IMR-90 (cell line): ENCODE measurements at regions not wholly inside any gene's neighbourhood (a gene's known extent, or its start where the extent isn't known, plus 50 kb on each side); places are given as distances from the start of the nearest gene placed in this dataset.

Source experiments
- ATAC-seq: fragments of 200-7000 bp; cut with Tn5 transposase; 2 replicates; pipeline ENCODE4 v1.9.1; 2020; ENCODE audit warnings: low read depth, mild to moderate bottlenecking, moderate library complexity
- BruUV-seq: library from RNA; stranded (reverse); fragments of 400-500 nt; replicated peaks from 2 replicates; lab custom pipeline; 2021; lab: Mats Ljungman, UMichigan
- CTCF ChIA-PET: fragments of 300-600 bp; formaldehyde crosslinking; extraction: SDS; loops from one replicate; lab custom pipeline; 2021; ENCODE audit warnings: antibody characterized with exemption; lab: Yijun Ruan, JAX
- POLR2A ChIA-PET: fragments of 300-600 bp; sonication (Branson Sonifier 250); formaldehyde crosslinking; loops from one replicate; lab custom pipeline; 2022; ENCODE audit warnings: antibody characterized with exemption; ENCODE audit not compliant: unreplicated experiment; lab: Charles Lee
- DNase-seq: peaks from one replicate; pipeline ENCODE4 v3.0.0; 2013
- H2AFZ ChIP-seq: replicated peaks from 2 replicates; pipeline ENCODE3; 2013; ENCODE audit warnings: low read length, mild to moderate bottlenecking; ENCODE audit not compliant: poor library complexity
- H2AK5ac ChIP-seq: 2 replicates; pipeline ENCODE4 v1.6.1; 2013; ENCODE audit warnings: low read depth, low read length, inconsistent platforms
- H2AK9ac ChIP-seq: replicated peaks from 2 replicates; pipeline ENCODE3; 2013; ENCODE audit warnings: mild to moderate bottlenecking, low read depth, low read length, moderate library complexity; ENCODE audit not compliant: poor library complexity
- H2BK120ac ChIP-seq: 2 replicates; pipeline ENCODE4 v1.6.1; 2013; ENCODE audit warnings: low read depth, low read length, inconsistent platforms
- H2BK15ac ChIP-seq: 3 replicates; pipeline ENCODE4 v1.6.1; 2013; ENCODE audit warnings: low read depth, low read length, inconsistent platforms
- H2BK20ac ChIP-seq: 2 replicates; pipeline ENCODE4 v1.6.1; 2013; ENCODE audit warnings: low read depth, mild to moderate bottlenecking, inconsistent platforms, low read length, moderate library complexity
- H2BK5ac ChIP-seq: 2 replicates; pipeline ENCODE4 v1.6.1; 2013; ENCODE audit warnings: mild to moderate bottlenecking, low read depth, low read length, inconsistent platforms; ENCODE audit not compliant: poor library complexity, severe bottlenecking
- H3K14ac ChIP-seq: replicated peaks from 2 replicates; pipeline ENCODE4 v1.6.1; 2013; ENCODE audit warnings: low read depth, low read length, inconsistent platforms
- H3K18ac ChIP-seq: 2 replicates; pipeline ENCODE4 v1.6.1; 2013; ENCODE audit warnings: low read depth, low read length, control low read depth
- H3K23ac ChIP-seq: 2 replicates; pipeline ENCODE4 v1.6.1; 2013; ENCODE audit warnings: low read depth, low read length, inconsistent platforms
- H3K27ac ChIP-seq: 2 replicates; pipeline ENCODE4 v1.5.1; 2013; ENCODE audit warnings: mild to moderate bottlenecking, control low read depth, low read length; ENCODE audit not compliant: insufficient read depth
- H3K27me3 ChIP-seq: 2 replicates; pipeline ENCODE4 v1.6.1; 2013; ENCODE audit warnings: low read length; ENCODE audit not compliant: control insufficient read depth, insufficient read depth
- H3K36me3 ChIP-seq: 2 replicates; pipeline ENCODE4 v1.6.1; 2013; ENCODE audit warnings: low read length, mixed read lengths; ENCODE audit not compliant: control insufficient read depth, insufficient read depth
- H3K4ac ChIP-seq: 2 replicates; pipeline ENCODE4 v1.6.1; 2013; ENCODE audit warnings: low read depth, low read length, inconsistent platforms
- H3K4me1 ChIP-seq: 2 replicates; pipeline ENCODE4 v1.6.1; 2013; ENCODE audit warnings: low read length, mixed read lengths; ENCODE audit not compliant: control insufficient read depth, insufficient read depth
- H3K4me2 ChIP-seq: 2 replicates; pipeline ENCODE4 v1.6.1; 2013; ENCODE audit warnings: low read depth, mild to moderate bottlenecking, control low read depth, low read length, moderate library complexity
- H3K4me3 ChIP-seq: 2 replicates; pipeline ENCODE4 v1.5.1; 2013; ENCODE audit warnings: low read depth, mild to moderate bottlenecking, control low read depth, low read length, moderate library complexity; ENCODE audit not compliant: insufficient read depth
- H3K56ac ChIP-seq: 2 replicates; pipeline ENCODE4 v1.6.1; 2013; ENCODE audit warnings: low read length, inconsistent platforms; ENCODE audit not compliant: insufficient read depth; ENCODE audit errors: extremely low read depth
- H3K79me1 ChIP-seq, 2 experiments: 2 replicates each; pipeline ENCODE4 v1.6.1; 2013; ENCODE audit warnings: low read length in 2 of 2, inconsistent platforms in 1 of 2, low read depth in 1 of 2
- H3K9ac ChIP-seq: 2 replicates; pipeline ENCODE4 v1.6.1; 2013; ENCODE audit warnings: low read depth, low read length, control low read depth
- H3K9me1 ChIP-seq: 2 replicates; pipeline ENCODE4 v1.6.1; 2013; ENCODE audit warnings: low read length, inconsistent platforms; ENCODE audit not compliant: insufficient read depth
- H3K9me3 ChIP-seq: 2 replicates; pipeline ENCODE4 v1.6.1; 2013; ENCODE audit warnings: low read length; ENCODE audit not compliant: control insufficient read depth, insufficient read depth
- H4K20me1 ChIP-seq: 2 replicates; pipeline ENCODE4 v1.6.1; 2013; ENCODE audit warnings: low read length, inconsistent platforms; ENCODE audit not compliant: insufficient read depth
- H4K5ac ChIP-seq: 2 replicates; pipeline ENCODE4 v1.6.1; 2013; ENCODE audit warnings: mild to moderate bottlenecking, low read depth, low read length, control low read depth
- H4K8ac ChIP-seq, 2 experiments: 2 replicates each; pipeline ENCODE4 v1.6.1; 2013; ENCODE audit warnings: low read depth in 2 of 2, low read length in 2 of 2, control low read depth in 1 of 2, inconsistent platforms in 1 of 2
- H4K91ac ChIP-seq: 2 replicates; pipeline ENCODE4 v1.6.1; 2013; ENCODE audit warnings: low read depth, low read length, inconsistent platforms; ENCODE audit not compliant: insufficient read depth
- BHLHE40 ChIP-seq: fragments of 150-350 bp; IDR thresholded peaks from 2 replicates; pipeline ENCODE4 v1.6.1; 2016; ENCODE audit warnings: mild to moderate bottlenecking, low read depth, low read length
- CEBPB ChIP-seq: IDR thresholded peaks from 2 replicates; pipeline ENCODE4 v1.6.1; 2012; ENCODE audit warnings: low read depth, low read length, improper control_type of control experiment
- CTCF ChIP-seq: conservative IDR thresholded peaks from 2 replicates; pipeline ENCODE4 v1.5.1; 2012; ENCODE audit warnings: mild to moderate bottlenecking, low read depth, low read length, improper control_type of control experiment
- ELK1 ChIP-seq: fragments of 150-350 bp; IDR thresholded peaks from 2 replicates; pipeline ENCODE4 v1.6.1; 2016; ENCODE audit warnings: low read depth, mild to moderate bottlenecking, low read length, moderate library complexity, borderline replicate concordance
- MAFK ChIP-seq: IDR thresholded peaks from 2 replicates; pipeline ENCODE4 v1.6.1; 2012; ENCODE audit warnings: low read depth, low read length, improper control_type of control experiment
- MXI1 ChIP-seq: IDR thresholded peaks from 2 replicates; pipeline ENCODE4 v1.6.1; 2012; ENCODE audit warnings: low read depth, mild to moderate bottlenecking, low read length, moderate library complexity, borderline replicate concordance
- RAD21 ChIP-seq: IDR thresholded peaks from 2 replicates; pipeline ENCODE4 v1.6.1; 2012; ENCODE audit warnings: low read length, improper control_type of control experiment
- RCOR1 ChIP-seq: IDR thresholded peaks from 2 replicates; pipeline ENCODE4 v1.6.1; 2012; ENCODE audit warnings: mild to moderate bottlenecking, low read length, improper control_type of control experiment; ENCODE audit not compliant: insufficient replicate concordance
- RFX5 ChIP-seq: IDR thresholded peaks from 2 replicates; pipeline ENCODE4 v1.8.0; 2012; ENCODE audit warnings: low read depth, mild to moderate bottlenecking, low read length, moderate library complexity
- USF2 ChIP-seq: fragments of 150-350 bp; IDR thresholded peaks from 2 replicates; pipeline ENCODE4 v1.6.1; 2017; ENCODE audit warnings: mild to moderate bottlenecking, antibody characterized with exemption, low read length, low read depth
- WGBS, 2 experiments: methylation state at CpG; one replicate each; pipeline versions ENCODE4 v1.1.5 to v1.1.7; 2013; ENCODE audit warnings: missing lambda C conversion rate in 2 of 2; ENCODE audit not compliant: insufficient read length in 1 of 2; ENCODE audit errors: extremely low coverage in 2 of 2; 5-methylcytosine and 5-hydroxymethylcytosine counted together
- dilution Hi-C: fragments of 300-500 bp; cut with HindIII; formaldehyde crosslinking; loops from one replicate; pipeline ENCODE4 v1.14.3; 2018; ENCODE audit warnings: low sequenced_read_pairs; ENCODE audit not compliant: unreplicated experiment
- in situ Hi-C: fragments of 300-500 bp; cut with MboI; formaldehyde crosslinking; loops from 3 replicates; pipeline ENCODE4 v1.14.3; 2019; ENCODE audit warnings: low sequenced_read_pairs, inconsistent platforms, mixed read lengths
- intact Hi-C: fragments of 100-400 bp; cut with micrococcal nuclease; formaldehyde crosslinking; loops from 2 replicates; pipeline ENCODE4 v1.10.0; 2022

- WGBS, 2 experiments = no CpG with 5 or more reads among the region's 5 CpGs
- Histone ChIP-seq H3K23ac (no peak overlapping the region), H4K5ac (no peak overlapping the region), H3K4me3 (no peak overlapping the region), H3K9me1 (peaks cover 4% of the 10 kb centered on the region; the same call in 1 of the 2 replicates), H3K18ac (no peak overlapping the region), H3K9ac (no peak overlapping the region), H4K20me1 (no peaks in the 10 kb centered on the region), H3K9me3 (peaks cover 6% of the 10 kb centered on the region; the same call in 1 of the 2 replicates), H3K4me2 (no peak overlapping the region), H2AK9ac (no peak overlapping the region), H4K91ac (no peak overlapping the region), H2BK15ac (no peak overlapping the region), H3K4me1 (peaks cover 25% of the 10 kb centered on the region), H2BK20ac (no peak overlapping the region), H3K79me1 (no peaks in the 10 kb centered on the region), H2AK5ac (no peak overlapping the region), H3K36me3 (no peaks in the 10 kb centered on the region), H4K8ac (no peak overlapping the region), H2BK120ac (no peak overlapping the region), H3K56ac (no peak overlapping the region), H3K4ac (no peak overlapping the region), H3K14ac (no peak overlapping the region), H3K27ac (no peak overlapping the region), H2BK5ac (no peak overlapping the region), H2AFZ (no peak overlapping the region), H3K27me3 (peaks cover 16% of the 10 kb centered on the region)
- intact Hi-C loops (no loop called here), dilution Hi-C loops (no loop called here), in situ Hi-C loops (no loop called here)
- ChIA-PET CTCF (interaction anchor here (0.5 to 0.6 kb wide), 2 partner anchors 13 to 38 kb away, joined by 3 to 7 read pairs; no protein-coding TSS in a partner anchor), POLR2A (no interaction called here)
- BruUV-seq = no TSS peak
- no peak for ATAC-seq
- peak; percentile 7 for DNase-seq
- TF ChIP-seq CEBPB = no peak
- TF ChIP-seq USF2 = no peak
- TF ChIP-seq MAFK = no peak
- no peak for TF ChIP-seq MXI1
- no peak for TF ChIP-seq RAD21
- TF ChIP-seq RCOR1 = no peak
- TF ChIP-seq BHLHE40 = no peak
- no peak for TF ChIP-seq CTCF
- TF ChIP-seq ELK1 = no peak
- TF ChIP-seq RFX5 = no peak
Observed at GRCh38 chr9:96141666-96142065, 160.3 kb downstream of the HSD17B3 start.
